Large intestine (tissue), 3 donors: ENCODE measurements at regions not wholly inside any gene's neighbourhood (a gene's known extent, or its start where the extent isn't known, plus 50 kb on each side); places are given as distances from the start of the nearest gene placed in this dataset.

Experiments
- DNase-seq, 2 donors: peaks; one replicate each; pipeline versions ENCODE4 v3.0.0 to v3.0.0-alpha.2; 2013
- H3K27ac ChIP-seq: one replicate; pipeline ENCODE4 v1.5.1; 2013; ENCODE audit warnings: low read length
- H3K27me3 ChIP-seq: 2 replicates; pipeline ENCODE4 v1.6.1; 2013; ENCODE audit warnings: low read length; ENCODE audit not compliant: control insufficient read depth, insufficient read depth
- H3K36me3 ChIP-seq: 2 replicates; pipeline ENCODE4 v1.6.1; 2013; ENCODE audit warnings: low read length; ENCODE audit not compliant: control insufficient read depth, insufficient read depth
- H3K4me1 ChIP-seq: one replicate; pipeline ENCODE4 v1.6.1; 2013; ENCODE audit warnings: low read length; ENCODE audit not compliant: control insufficient read depth, insufficient read depth
- H3K4me3 ChIP-seq: one replicate; pipeline ENCODE4 v1.5.1; 2013; ENCODE audit warnings: low read length
- H3K9me3 ChIP-seq: one replicate; pipeline ENCODE4 v1.6.1; 2013; ENCODE audit warnings: mild to moderate bottlenecking, low read depth, low read length, moderate library complexity; ENCODE audit not compliant: control insufficient read depth
- WGBS: methylation state at CpG from one replicate; pipeline ENCODE4 v1.1.5; 2013; ENCODE audit warnings: low lambda C conversion rate; ENCODE audit not compliant: insufficient coverage; 5-methylcytosine and 5-hydroxymethylcytosine counted together

DNA sequence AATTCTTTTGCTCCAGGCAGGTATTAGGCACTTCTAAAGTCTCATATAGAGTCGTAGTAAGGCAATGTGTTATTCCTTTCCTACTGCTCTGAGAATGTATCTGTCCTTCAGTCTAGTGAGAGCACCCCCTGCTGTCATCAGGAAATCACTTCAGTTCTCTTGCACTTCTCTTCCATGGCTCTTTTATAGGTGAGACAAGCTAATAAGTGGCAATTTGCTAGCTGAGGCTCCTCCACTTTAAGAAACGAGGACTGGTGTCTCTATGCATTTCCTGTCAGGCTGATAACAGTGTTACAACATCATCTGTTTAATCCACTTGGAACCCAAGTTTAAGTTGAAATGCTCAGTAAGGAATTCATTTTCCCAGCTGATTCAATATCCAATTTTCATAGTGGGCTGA, 350.6 kb downstream of the TFEC start:
- Histone ChIP-seq H3K4me3 (no peak overlapping the region), H3K27ac (no peak overlapping the region), H3K27me3 (no peaks in the 10 kb centered on the region), H3K4me1 (no peaks in the 10 kb centered on the region), H3K9me3 (no peaks in the 10 kb centered on the region), H3K36me3 (no peaks in the 10 kb centered on the region)
- WGBS, result 40% methylated on average over 1 of the region's 2 CpGs
- peak; percentile 19 to 44 for DNase-seq

DNA sequence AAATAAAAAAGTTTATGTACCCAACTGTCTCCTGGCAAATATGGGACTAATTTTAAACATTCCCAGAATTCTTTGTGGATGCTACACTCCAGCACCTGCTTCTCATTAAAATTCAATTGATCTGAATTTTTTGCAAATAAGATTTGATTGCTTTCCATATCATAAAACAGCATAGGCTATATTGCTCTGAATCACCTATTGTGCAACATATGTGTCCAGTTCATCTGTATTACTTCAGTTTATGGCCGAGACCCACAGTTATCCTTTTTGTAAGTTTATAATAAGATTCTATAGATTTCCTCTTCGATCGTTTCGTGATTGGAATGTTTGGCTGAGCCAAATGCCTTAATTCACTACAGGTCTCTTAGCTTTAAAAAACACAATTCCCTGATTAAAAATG, 351.1 kb downstream of the TFEC start:
- H3K9me3 ChIP-seq, result no peaks in the 10 kb centered on the region
- H3K27ac ChIP-seq, result no peak overlapping the region
- H3K4me3 ChIP-seq, result no peak overlapping the region
- 88% methylated on average over 4 of the region's 4 CpGs for WGBS
- no peaks in the 10 kb centered on the region for H3K36me3 ChIP-seq
- no peaks in the 10 kb centered on the region for H3K27me3 ChIP-seq
- no peak for DNase-seq
- H3K4me1 ChIP-seq, result no peaks in the 10 kb centered on the region

DNA sequence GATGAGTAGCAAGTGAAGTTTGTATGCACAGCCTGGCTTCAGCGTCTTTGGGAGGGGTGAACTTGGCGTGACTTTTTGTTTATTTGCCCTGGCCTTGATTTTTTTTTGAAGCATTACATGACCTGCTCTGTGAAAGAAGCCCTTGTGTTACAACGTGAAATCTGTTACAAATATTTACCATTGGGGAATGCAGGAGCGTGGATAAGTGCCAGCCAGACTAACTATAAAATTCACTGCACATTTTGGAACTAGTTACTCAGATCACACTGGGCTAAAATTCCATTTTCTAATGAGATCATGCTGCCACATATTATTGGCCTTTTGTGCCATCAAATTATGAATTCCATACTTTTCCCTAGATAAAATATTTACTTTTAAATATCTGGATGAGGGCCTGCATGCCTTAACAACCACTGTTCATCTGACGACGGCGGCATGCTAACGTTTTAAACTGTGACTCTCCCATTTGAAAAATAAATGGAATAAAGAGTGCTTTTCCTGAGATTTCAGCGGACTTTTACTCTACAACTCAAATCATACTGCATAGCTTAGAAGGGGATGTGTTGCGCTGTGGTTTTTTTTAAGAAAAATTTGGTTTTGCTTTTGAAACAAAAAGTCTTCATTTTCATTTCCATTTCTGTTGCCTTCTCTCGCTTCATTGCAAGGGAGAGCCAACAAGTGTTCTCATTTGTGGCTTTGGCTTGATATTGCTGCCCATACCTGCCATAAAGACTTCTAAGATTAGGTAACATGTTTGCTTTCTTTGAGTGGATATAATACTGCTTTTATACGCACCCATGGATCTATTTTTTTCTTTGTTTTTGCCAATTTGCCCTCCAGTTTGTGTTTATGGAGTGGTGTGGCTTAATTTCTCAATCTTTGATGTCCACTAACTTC, 352.2 kb downstream of the TFEC start:
- peak; percentile 5 to 23 for DNase-seq
- H3K27me3 ChIP-seq, result no peaks in the 10 kb centered on the region
- 100% methylated on average over 1 of the region's 12 CpGs for WGBS
- no peak overlapping the region for H3K4me3 ChIP-seq
- H3K4me1 ChIP-seq, result no peaks in the 10 kb centered on the region
- H3K27ac ChIP-seq, result no peak overlapping the region
- H3K9me3 ChIP-seq, result no peaks in the 10 kb centered on the region
- H3K36me3 ChIP-seq, result no peaks in the 10 kb centered on the region

DNA sequence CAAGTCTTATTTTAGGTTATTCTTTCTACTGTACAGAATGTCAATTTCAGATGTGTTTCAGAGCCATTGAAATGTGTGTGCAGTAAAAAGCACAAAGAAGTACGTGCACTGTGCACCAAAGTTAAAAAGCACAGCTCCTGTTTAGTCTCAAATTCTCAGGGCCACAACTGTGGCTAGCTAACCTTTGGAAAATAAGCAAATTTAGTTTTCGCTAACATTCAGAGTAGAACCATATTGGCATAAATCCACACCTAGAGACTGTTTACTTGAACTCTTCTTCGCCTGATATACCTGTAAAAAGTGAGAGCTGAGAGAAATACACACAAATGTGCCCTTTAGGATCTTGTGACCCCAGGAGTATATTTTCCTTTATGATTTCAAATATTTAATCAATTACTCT, 353.9 kb downstream of the TFEC start:
- Histone ChIP-seq H3K27me3 (no peaks in the 10 kb centered on the region), H3K36me3 (no peaks in the 10 kb centered on the region), H3K27ac (no peak overlapping the region), H3K9me3 (no peaks in the 10 kb centered on the region), H3K4me3 (no peak overlapping the region), H3K4me1 (no peaks in the 10 kb centered on the region)
- WGBS, result 100% methylated on average over 2 of the region's 3 CpGs
- DNase-seq, result no peak

DNA sequence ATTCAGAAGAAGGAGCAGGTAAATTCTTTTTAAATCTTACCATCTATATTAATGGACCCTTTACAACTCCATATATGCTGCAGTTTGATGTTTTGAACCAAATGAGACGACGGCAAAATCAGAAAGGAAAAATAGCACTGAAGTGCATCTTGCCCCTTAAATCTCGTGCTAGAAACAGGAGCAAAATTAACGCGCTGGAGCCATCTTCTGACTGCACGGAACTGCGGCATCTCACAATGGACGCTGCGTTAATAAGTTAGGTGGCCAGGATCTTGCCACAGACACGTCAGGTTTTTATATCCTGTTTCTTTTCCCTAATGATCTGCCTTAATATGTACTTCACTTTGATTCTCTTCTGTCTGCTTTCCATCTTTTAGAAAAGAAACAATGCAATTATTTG, 354.5 kb downstream of the TFEC start:
- Histone ChIP-seq H3K27me3 (no peaks in the 10 kb centered on the region), H3K9me3 (no peaks in the 10 kb centered on the region), H3K4me1 (no peaks in the 10 kb centered on the region), H3K27ac (no peak overlapping the region), H3K4me3 (no peak overlapping the region), H3K36me3 (no peaks in the 10 kb centered on the region)
- WGBS, result 90% methylated on average over 2 of the region's 10 CpGs
- DNase-seq, result peak; percentile 15

DNA sequence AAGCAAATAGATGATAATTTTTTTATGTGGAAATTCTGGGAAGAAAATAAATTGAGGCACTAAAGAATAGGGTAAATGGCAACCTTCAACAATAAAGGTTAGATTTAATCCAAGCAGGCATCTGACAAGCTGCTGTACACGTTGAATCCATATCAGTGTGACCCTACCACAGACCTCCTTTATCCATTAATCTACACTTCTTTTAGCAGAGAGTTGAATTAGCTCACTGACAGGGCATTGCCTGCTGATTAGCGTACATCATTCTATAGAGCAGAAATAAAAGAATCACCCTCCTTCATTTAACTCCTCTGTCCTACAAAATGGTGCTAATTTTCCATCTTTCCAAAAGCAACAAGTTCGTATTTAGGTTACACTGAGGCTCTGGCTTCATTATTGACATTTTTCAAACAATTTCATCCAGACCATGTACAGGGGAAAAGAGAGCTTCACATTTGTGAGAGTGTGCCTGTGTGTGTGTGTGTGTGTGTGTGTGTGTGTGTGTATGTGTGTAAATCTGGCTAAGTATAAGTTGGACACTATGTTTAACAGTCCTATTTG, 356.0 kb downstream of the TFEC start:
- no peaks in the 10 kb centered on the region for H3K27me3 ChIP-seq
- H3K36me3 ChIP-seq, result no peaks in the 10 kb centered on the region
- no peak overlapping the region for H3K27ac ChIP-seq
- no peaks in the 10 kb centered on the region for H3K9me3 ChIP-seq
- H3K4me1 ChIP-seq, result no peaks in the 10 kb centered on the region
- WGBS, result 88% methylated on average over 1 of the region's 3 CpGs
- DNase-seq, result no peak
- no peak overlapping the region for H3K4me3 ChIP-seq

DNA sequence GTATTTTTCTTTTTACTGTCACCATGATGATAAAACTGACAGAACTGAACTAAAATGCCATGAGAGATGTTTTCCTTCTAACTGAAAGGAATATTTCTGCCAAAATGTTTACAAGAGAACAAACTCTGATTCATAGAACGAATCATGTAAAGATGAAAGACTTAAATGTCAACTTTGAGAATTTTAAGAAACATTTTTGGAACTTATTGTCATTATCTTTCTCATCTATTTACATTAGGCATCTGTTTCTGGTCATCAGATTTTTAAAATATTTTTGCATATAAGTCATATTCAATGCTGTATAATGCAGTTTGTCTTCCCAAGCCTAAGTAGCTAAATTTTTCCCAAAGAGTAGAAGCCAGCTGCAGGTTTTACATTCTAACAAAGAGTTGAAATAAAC, 358.5 kb downstream of the TFEC start:
- WGBS, result 90% methylated on average over 1 of the region's 1 CpG
- no peak overlapping the region for H3K27ac ChIP-seq
- no peaks in the 10 kb centered on the region for H3K4me1 ChIP-seq
- H3K36me3 ChIP-seq, result no peaks in the 10 kb centered on the region
- H3K27me3 ChIP-seq, result no peaks in the 10 kb centered on the region
- DNase-seq, result no peak
- no peak overlapping the region for H3K4me3 ChIP-seq
- H3K9me3 ChIP-seq, result no peaks in the 10 kb centered on the region

DNA sequence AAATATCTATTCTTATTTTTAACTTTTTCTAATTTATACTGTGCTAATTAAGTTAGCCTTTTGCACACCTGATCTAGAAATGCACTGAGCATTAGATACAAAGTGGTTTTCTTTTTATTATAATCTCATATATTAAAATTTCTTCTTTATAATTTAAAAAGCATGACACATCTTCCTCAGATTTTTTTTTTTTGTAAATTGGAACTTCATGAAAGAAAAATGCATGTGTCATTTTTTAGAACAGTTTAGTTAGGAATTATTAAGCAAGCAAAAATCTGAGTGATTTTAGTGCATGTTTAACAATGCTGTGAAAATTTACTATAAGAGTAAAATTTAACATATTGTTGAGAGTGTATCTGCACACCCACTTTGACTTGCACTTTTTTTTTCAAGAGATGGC, 367.9 kb downstream of the TFEC start:
- no peaks in the 10 kb centered on the region for H3K4me1 ChIP-seq
- H3K36me3 ChIP-seq, result no peaks in the 10 kb centered on the region
- DNase-seq, result no peak
- H3K27me3 ChIP-seq, result no peaks in the 10 kb centered on the region
- no peak overlapping the region for H3K27ac ChIP-seq
- no peaks in the 10 kb centered on the region for H3K9me3 ChIP-seq
- H3K4me3 ChIP-seq, result no peak overlapping the region

DNA sequence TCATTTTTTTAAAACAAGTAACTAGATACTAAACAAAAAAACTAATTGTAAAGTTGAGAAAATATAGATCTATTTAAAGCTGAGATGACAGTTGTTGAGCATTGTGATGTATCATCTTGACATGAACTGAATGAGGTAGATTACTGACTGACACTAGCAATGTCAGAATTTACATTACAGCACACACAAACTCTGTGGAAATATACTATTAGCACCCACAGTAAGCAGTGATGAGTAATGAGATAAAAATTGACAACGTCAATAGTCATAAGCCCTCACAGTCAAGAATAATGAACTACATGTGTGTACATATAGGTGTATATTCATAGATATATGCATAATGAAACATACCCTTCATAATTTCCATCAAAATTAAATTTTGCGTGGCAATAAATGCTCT, 368.4 kb downstream of the TFEC start:
- H3K9me3 ChIP-seq, result no peaks in the 10 kb centered on the region
- DNase-seq, result no peak
- 100% methylated on average over 1 of the region's 2 CpGs for WGBS
- H3K4me1 ChIP-seq, result no peaks in the 10 kb centered on the region
- no peak overlapping the region for H3K4me3 ChIP-seq
- no peaks in the 10 kb centered on the region for H3K27me3 ChIP-seq
- no peaks in the 10 kb centered on the region for H3K36me3 ChIP-seq
- no peak overlapping the region for H3K27ac ChIP-seq

DNA sequence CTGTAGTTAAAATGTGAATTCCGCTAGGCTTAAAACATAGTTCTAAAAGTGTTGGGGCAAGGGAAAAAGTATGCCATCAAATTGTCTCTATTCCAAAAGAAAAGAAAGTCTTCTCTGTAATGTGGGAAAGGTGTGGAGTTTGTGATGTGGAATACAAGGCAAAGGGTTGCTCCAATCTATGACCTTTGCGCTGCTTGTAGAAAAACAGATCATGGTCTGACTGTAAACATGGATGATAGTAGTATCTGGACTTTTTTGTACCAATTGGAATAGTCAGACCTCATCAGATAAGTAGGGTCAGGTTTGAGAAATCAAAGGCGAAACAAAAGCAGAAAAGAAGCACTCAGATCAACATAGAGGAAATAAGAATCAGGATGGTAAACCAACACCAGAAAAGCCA, 372.3 kb downstream of the TFEC start:
- Histone ChIP-seq H3K27ac (no peak overlapping the region), H3K4me3 (no peak overlapping the region), H3K4me1 (no peaks in the 10 kb centered on the region), H3K27me3 (no peaks in the 10 kb centered on the region), H3K9me3 (no peaks in the 10 kb centered on the region), H3K36me3 (no peaks in the 10 kb centered on the region)
- 100% methylated on average over 1 of the region's 3 CpGs for WGBS
- DNase-seq, result no peak
